Ectodermal cell (in vitro differentiated cells): ENCODE measurements at regions not wholly inside any gene's neighbourhood (a gene's known extent, or its start where the extent isn't known, plus 50 kb on each side); places are given as distances from the start of the nearest gene placed in this dataset.
"Not testable (repeated sequence)": the region's sequence is repeated elsewhere in the genome, so short reads cannot be mapped to it uniquely, and the experiment has no call there.

ENCODE experiments used
- H3K27ac ChIP-seq: 2 replicates; pipeline ENCODE4 v1.7.0; 2013; ENCODE audit warnings: mild to moderate bottlenecking, low read depth, low read length; ENCODE audit not compliant: insufficient read depth, poor library complexity, severe bottlenecking
- H3K27me3 ChIP-seq: 2 replicates; pipeline ENCODE4 v1.7.0; 2013; ENCODE audit warnings: mild to moderate bottlenecking, low read length; ENCODE audit not compliant: insufficient read depth, control insufficient read depth, poor library complexity, severe bottlenecking
- H3K36me3 ChIP-seq: one replicate; pipeline ENCODE4 v1.7.0; 2013; ENCODE audit warnings: low read length; ENCODE audit not compliant: control insufficient read depth, insufficient read depth
- H3K4me1 ChIP-seq: one replicate; pipeline ENCODE4 v1.7.0; 2013; ENCODE audit warnings: low read length; ENCODE audit not compliant: control insufficient read depth, insufficient read depth
- H3K4me3 ChIP-seq: 2 replicates; pipeline ENCODE4 v1.7.0; 2013; ENCODE audit warnings: low read depth, low read length, control low read depth; ENCODE audit not compliant: insufficient read depth
- H3K9me3 ChIP-seq: 2 replicates; pipeline ENCODE4 v1.7.0; 2013; ENCODE audit warnings: mild to moderate bottlenecking, low read length, moderate library complexity; ENCODE audit not compliant: control insufficient read depth
- WGBS, 2 experiments: methylation state at CpG; one replicate each; pipeline ENCODE4 v1.1.7; 2013; ENCODE audit warnings: missing lambda C conversion rate in 2 of 2; 5-methylcytosine and 5-hydroxymethylcytosine counted together

DNA sequence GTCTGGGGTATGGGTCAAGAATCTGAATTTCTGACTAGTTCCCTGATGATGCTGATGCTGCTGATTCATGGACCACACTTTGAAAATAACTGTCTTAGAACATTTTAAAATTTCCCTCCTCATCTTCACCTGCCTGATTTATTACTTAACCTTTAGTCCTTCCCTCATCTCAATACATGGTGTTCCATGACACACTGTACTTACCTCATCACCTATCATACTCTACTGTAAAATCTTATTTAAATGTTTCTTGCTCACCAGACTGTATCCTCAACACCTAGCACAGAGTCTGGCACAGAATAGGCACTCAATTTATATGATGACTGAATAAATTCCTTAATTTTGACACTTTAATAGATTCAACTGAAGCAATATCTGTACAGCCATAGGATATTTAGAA is 95.7 kb downstream of the FAM161A start:
- no peak overlapping the region for H3K4me3 ChIP-seq
- H3K27me3 ChIP-seq, result no peaks in the 10 kb centered on the region
- H3K9me3 ChIP-seq, result no peaks in the 10 kb centered on the region
- H3K4me1 ChIP-seq, result no peaks in the 10 kb centered on the region
- H3K27ac ChIP-seq, result no peak overlapping the region
- H3K36me3 ChIP-seq, result no peaks in the 10 kb centered on the region

DNA sequence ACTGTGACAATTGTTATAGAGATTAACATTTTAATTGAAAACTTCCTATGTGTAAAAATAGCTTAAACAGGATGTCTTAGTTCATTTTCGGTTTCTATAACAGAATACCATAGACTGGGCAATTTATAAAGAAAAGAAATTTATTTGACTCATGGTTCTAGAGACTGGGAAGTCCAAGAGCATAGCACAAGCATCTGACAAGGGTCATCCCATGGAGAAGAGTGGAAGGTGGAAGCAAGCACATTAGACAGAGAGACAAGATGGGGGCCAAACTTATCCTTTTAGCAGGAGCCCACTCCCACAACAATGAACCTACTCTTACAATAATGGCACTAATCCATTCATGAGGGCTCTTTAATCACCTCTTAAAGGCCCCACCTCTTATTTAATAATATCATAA is 100.3 kb downstream of the FAM161A start:
- WGBS, 2 experiments, result 80% methylated on average over 1 of the region's 1 CpG; no CpG with 5 or more reads in 1 of the 2 experiments
- Histone ChIP-seq H3K27me3 (no peaks in the 10 kb centered on the region), H3K36me3 (no peaks in the 10 kb centered on the region), H3K4me1 (no peaks in the 10 kb centered on the region), H3K9me3 (no peaks in the 10 kb centered on the region), H3K4me3 (no peak overlapping the region), H3K27ac (no peak overlapping the region)

DNA sequence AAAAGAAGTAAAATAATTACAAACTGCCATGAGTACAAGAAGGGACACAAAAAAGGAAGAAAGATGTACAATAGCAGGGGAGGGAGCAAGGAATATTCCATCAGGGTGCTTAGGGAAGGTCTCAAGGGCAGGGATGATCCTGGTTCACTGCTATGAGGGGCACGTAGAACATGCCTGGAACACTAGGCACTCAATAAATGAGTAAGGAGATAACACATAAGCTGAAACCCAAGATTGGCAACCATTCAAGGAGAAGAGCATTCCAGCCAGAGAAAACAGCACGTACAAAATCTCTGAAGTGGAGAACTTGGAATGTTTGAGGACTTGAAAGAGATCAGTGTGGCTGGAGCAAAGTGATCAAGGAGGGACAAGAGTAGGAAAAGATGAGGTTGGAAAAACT is 103.2 kb downstream of the FAM161A start:
- Histone ChIP-seq H3K27ac (no peak overlapping the region), H3K9me3 (no peaks in the 10 kb centered on the region), H3K36me3 (no peaks in the 10 kb centered on the region), H3K4me3 (no peak overlapping the region), H3K27me3 (no peaks in the 10 kb centered on the region), H3K4me1 (no peaks in the 10 kb centered on the region)
- 89 to 90% methylated on average over 2 of the region's 2 CpGs for WGBS, 2 experiments

DNA sequence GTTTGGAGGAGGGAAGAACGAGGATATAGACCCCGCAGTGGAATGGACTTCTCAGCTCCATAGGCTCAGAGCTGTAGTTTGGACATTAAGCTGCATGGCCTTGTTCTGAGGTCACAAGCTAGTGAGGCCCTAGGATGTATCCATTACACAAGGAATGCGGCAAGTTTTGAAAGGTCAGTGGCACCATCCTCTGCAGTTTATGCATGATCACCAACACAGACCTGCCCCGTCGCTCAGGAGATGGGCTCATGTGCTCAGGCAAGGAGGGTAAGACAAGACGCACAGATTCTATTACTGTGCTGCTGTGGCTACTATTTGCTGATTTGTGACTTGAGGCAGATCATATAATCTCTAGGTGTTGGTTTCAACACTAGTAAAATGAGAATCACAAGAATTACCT is 110.9 kb downstream of the FAM161A start:
- H3K4me3 ChIP-seq, result no peak overlapping the region
- no peaks in the 10 kb centered on the region for H3K9me3 ChIP-seq
- 88 to 93% methylated on average over 6 of the region's 6 CpGs for WGBS, 2 experiments
- no peaks in the 10 kb centered on the region for H3K27me3 ChIP-seq
- H3K4me1 ChIP-seq, result no peaks in the 10 kb centered on the region
- no peak overlapping the region for H3K27ac ChIP-seq
- H3K36me3 ChIP-seq, result no peaks in the 10 kb centered on the region

DNA sequence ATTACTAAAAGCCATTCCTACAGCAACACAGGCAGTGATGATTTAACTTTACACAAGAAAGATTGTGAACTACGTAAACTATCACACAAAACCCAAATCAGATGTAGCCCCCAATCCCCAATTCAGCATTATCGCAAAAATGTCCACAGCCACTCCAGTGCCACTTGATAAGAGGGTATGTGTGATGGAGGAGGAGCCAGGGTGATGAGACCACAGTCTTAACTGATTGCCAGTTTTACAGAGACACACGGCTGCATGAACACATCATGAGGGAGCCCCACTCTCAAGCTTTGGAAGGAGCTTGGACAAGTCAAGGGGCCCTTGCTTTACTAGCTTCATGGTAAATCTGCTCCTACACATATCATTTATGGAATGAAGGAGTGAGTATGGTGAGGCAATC is 116.0 kb downstream of the FAM161A start:
- WGBS, 2 experiments, result 95 to 98% methylated on average over 3 of the region's 3 CpGs
- no peaks in the 10 kb centered on the region for H3K4me1 ChIP-seq
- H3K4me3 ChIP-seq, result no peak overlapping the region
- no peaks in the 10 kb centered on the region for H3K9me3 ChIP-seq
- no peak overlapping the region for H3K27ac ChIP-seq
- H3K27me3 ChIP-seq, result no peaks in the 10 kb centered on the region
- no peaks in the 10 kb centered on the region for H3K36me3 ChIP-seq

DNA sequence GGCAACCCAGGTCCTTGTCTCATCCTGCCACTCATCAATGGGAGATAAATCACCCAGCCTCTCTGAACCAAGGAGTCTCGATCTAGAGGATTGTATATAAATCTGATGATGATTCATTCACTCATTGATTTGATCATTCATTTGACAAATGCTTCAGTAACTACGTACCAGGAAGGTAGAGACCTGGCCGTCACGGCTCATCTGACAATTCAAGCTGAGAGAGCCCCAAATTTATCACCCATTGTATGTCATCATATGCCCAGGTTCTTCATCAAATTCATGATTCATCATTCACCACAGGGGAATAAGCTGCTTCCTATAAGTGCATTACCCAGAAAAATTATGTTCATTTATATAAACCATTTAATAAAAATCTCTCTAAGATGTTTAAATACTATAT is 116.9 kb downstream of the FAM161A start:
- Histone ChIP-seq H3K36me3 (no peaks in the 10 kb centered on the region), H3K27me3 (no peaks in the 10 kb centered on the region), H3K4me1 (no peaks in the 10 kb centered on the region), H3K9me3 (no peaks in the 10 kb centered on the region), H3K27ac (no peak overlapping the region), H3K4me3 (no peak overlapping the region)
- 93 to 94% methylated on average over 4 of the region's 4 CpGs for WGBS, 2 experiments

DNA sequence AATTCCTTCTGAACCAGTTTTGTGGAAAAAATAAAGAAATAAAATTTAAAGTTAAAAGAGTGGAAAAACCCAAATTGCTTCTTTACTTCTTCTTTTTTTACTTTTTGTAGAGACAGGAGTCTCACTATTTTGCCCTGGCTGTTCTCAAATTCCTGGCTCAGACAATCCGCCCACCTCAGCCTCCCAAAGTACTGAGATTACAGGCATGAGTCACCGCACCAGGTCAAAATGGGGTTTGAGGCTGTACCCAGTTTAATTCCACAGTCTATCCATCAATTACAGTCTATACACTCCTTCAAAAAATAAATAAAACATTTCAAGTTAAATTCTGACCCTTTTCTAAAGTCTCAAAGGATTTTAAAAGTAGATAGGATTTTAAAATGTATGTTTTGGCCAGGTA is 120.3 kb downstream of the FAM161A start:
- Histone ChIP-seq H3K36me3 (no peaks in the 10 kb centered on the region), H3K27ac (no peak overlapping the region), H3K4me3 (no peak overlapping the region), H3K9me3 (no peaks in the 10 kb centered on the region), H3K27me3 (no peaks in the 10 kb centered on the region), H3K4me1 (no peaks in the 10 kb centered on the region)
- 92 to 94% methylated on average over 2 of the region's 2 CpGs for WGBS, 2 experiments

DNA sequence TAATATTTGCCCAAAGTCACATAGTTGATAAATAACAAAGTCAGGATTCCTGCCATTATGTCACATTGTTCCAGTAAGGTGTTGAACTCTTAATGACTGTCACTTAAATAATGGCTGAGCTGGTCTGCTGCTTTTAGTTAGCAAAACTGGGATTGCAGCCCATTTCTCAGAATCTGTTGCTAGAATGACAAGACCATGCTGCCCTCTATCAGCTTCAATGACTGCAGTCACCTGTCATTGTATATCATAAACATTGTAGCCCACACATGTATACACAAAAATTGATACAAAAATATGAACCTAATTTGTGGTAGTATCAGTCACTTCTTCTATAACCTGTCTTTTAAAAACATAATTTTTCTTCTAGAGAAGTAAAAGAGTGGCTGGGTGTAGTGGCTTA is 121.1 kb downstream of the FAM161A start:
- H3K4me3 ChIP-seq, result no peak overlapping the region
- no peaks in the 10 kb centered on the region for H3K4me1 ChIP-seq
- no peaks in the 10 kb centered on the region for H3K9me3 ChIP-seq
- H3K36me3 ChIP-seq, result no peaks in the 10 kb centered on the region
- H3K27me3 ChIP-seq, result no peaks in the 10 kb centered on the region
- H3K27ac ChIP-seq, result no peak overlapping the region

DNA sequence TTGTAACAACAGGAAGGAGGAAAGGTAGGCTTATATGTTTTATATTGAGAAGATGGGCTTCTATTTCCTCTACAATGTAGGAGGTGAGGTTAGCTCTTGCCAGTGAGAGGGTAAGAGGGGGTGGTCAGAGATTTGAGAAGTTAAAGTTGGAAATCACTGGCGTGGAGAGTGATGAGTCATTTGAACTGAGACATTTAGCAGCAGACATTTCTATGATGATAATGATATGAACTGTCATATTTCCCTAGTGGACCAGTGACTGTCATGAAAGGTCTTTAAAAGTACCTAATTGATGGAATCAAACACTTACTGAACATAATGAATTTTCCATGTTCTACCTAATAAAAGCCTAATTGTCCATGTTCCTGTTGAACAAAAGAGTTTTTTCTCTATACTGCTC is 126.1 kb downstream of the FAM161A start:
- Histone ChIP-seq H3K4me1 (no peaks in the 10 kb centered on the region), H3K36me3 (no peaks in the 10 kb centered on the region), H3K4me3 (no peak overlapping the region), H3K27me3 (no peaks in the 10 kb centered on the region), H3K27ac (no peak overlapping the region), H3K9me3 (no peaks in the 10 kb centered on the region)
- 79 to 88% methylated on average over 1 of the region's 1 CpG for WGBS, 2 experiments

DNA sequence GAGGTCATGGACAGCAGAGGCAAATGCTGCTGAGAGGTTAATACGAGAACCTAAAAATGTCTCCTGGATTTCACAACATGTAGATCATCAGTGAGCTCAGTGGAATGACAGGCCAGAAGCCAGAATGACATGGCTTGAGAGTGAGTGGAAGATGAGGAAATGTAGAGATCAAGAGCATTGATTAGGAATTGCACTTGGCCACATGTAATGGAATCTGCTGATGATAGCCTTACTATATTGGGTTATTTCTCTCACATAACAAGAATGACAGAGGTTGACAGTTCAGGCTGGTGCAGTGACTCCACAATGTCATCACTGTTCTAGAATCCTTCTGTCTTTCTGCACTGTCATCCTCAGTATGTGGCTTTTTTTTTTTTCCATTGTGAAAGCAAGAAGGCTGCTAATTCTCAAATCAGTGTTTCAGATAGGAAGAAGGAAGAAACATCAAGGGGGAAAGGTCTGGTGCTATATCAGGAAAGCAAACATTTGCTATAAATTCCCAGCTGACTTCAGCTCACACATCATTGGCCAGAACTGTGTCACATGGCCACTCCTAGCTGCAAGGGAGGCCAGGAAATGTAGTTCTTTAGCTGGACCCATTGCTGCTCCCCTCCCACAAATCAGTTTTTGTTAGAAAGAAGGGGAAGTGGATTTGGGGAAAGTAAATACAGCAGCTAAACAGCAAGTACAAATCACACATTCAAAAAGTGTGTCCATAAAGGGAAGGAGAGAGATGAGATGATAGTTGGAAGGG is 127.2 kb downstream of the FAM161A start:
- WGBS, 2 experiments, result 90 to 97% methylated on average over 1 of the region's 1 CpG
- Histone ChIP-seq H3K27me3 (no peaks in the 10 kb centered on the region), H3K4me1 (no peaks in the 10 kb centered on the region), H3K9me3 (no peaks in the 10 kb centered on the region), H3K36me3 (no peaks in the 10 kb centered on the region), H3K27ac (no peak overlapping the region), H3K4me3 (no peak overlapping the region)

DNA sequence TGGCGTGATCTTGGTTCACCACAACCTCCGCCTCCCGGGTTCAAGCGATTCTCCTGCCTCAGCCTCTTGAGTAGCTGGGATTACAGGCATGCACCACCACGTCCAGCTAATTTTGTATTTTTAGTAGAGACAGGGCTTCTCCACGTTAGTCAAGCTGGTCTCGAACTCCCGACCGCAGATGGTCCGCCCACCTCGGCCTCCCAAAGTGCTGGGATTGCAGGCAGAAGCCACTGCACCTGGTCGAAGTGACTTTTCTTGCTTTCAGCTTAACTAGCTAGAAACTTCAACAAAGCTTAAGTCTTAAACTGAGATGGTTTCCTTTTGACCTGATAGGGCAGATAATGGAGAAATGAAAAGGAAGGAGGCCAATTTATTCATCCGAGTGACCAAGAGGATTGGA is 130.5 kb downstream of the FAM161A start:
- not testable (repeated sequence) for H3K27ac ChIP-seq, H3K4me3 ChIP-seq, H3K4me1 ChIP-seq, H3K27me3 ChIP-seq, H3K9me3 ChIP-seq, H3K36me3 ChIP-seq
- WGBS, 2 experiments, result 90 to 92% methylated on average over 13 of the region's 13 CpGs
